Kidney (tissue), 13 donors: ENCODE measurements at regions not wholly inside any gene's neighbourhood (a gene's known extent, or its start where the extent isn't known, plus 50 kb on each side); places are given as distances from the start of the nearest gene placed in this dataset.

Experiments
- DNase-seq, 5 donors: peaks; one replicate each; pipeline ENCODE4 v3.0.0-alpha.2; 2013 to 2020
- FAIRE-seq: peaks from 2 replicates; lab custom pipeline; 2012; peaks lifted over from hg19 to GRCh38; lab: Jason Lieb, UNC
- H3K27ac ChIP-seq, 2 donors: one replicate each; pipeline ENCODE4 v1.7.0; 2013; ENCODE audit warnings: low read depth in 2 of 2, low read length in 2 of 2, inconsistent platforms in 1 of 2
- H3K27me3 ChIP-seq: one replicate; pipeline ENCODE4 v1.7.1; 2013; ENCODE audit warnings: low read length, inconsistent platforms; ENCODE audit not compliant: control insufficient read depth, insufficient read depth
- H3K36me3 ChIP-seq, 3 donors: one replicate each; pipeline versions ENCODE4 v1.7.0 to v1.7.1; 2013; ENCODE audit warnings: low read length in 3 of 3, control low read depth in 1 of 3, inconsistent platforms in 1 of 3; ENCODE audit not compliant: insufficient read depth in 3 of 3, control insufficient read depth in 2 of 3
- H3K4me1 ChIP-seq, 3 donors: one replicate each; pipeline versions ENCODE4 v1.7.0 to v1.7.1; 2013; ENCODE audit warnings: low read length in 3 of 3, inconsistent platforms in 1 of 3, low read depth in 1 of 3; ENCODE audit not compliant: control insufficient read depth in 2 of 3, insufficient read depth in 2 of 3
- H3K4me3 ChIP-seq, 3 donors: one replicate each; pipeline versions ENCODE4 v1.7.0 to v1.8.1; 2013; ENCODE audit warnings: low read length in 3 of 3, control low read depth in 1 of 3, inconsistent platforms in 1 of 3
- H3K9ac ChIP-seq, 3 donors: one replicate each; pipeline versions ENCODE4 v1.7.0 to v1.7.1; 2013; ENCODE audit warnings: low read length in 3 of 3, control low read depth in 1 of 3, inconsistent platforms in 1 of 3
- H3K9me3 ChIP-seq, 3 donors: one replicate each; pipeline versions ENCODE4 v1.7.0 to v1.7.1; 2013; ENCODE audit warnings: low read length in 3 of 3, control low read depth in 1 of 3, inconsistent platforms in 1 of 3; ENCODE audit not compliant: control insufficient read depth in 2 of 3, insufficient read depth in 1 of 3
- CTCF ChIP-seq: IDR thresholded peaks from 3 replicates; pipeline ENCODE4 v1.5.1; 2012; ENCODE audit warnings: mild to moderate bottlenecking, moderate library complexity, borderline replicate concordance; ENCODE audit not compliant: insufficient read depth; ENCODE audit errors: extremely low read depth
- intact Hi-C: fragments of 100-400 bp; cut with DNase I; formaldehyde crosslinking; loops from one replicate; pipeline ENCODE4 v1.11.1; 2022
- donor health status: control.
- donor health status: control.
- donor health status: control.
- donor health status: control.
- donor health status: control.
- donor health status: DM: yes; HTN: yes; CAD: no.
- donor health status: Normal renal cell carcinoma (clear cell type).

DNA sequence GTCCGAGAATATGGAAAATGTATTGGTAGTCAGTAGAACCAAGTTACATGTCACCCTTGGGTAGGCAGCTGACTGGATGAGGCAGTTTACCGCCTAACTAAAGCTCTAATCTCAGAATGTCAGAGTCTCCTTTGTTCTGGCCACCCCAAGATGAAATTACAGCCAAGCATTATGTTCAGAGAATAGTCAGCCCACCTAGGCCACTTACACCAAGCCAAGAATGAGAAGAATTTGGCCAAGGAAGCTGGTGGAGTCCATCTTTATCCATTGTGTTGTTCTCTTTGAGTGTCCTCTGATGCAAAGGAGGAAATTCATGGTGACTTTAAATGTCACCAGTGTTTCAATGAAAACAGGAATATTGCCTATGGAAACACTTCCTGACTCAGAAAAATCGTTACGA, 275.1 kb upstream of the MAP3K1 start:
- Histone ChIP-seq H3K9ac (no peak overlapping the region), H3K36me3 (no peaks in the 10 kb centered on the region), H3K9me3 (no peaks in the 10 kb centered on the region), H3K27me3 (no peaks in the 10 kb centered on the region), H3K4me3 (no peak overlapping the region), H3K27ac (no peak overlapping the region), H3K4me1 (no peaks in the 10 kb centered on the region)
- no peak for FAIRE-seq
- intact Hi-C loops: no loop called here
- TF ChIP-seq CTCF: no peak
- DNase-seq: no peak

GRCh38 chr5:56538580-56538979, 276.8 kb upstream of the MAP3K1 start:
- intact Hi-C loops: no loop called here
- H3K27me3 ChIP-seq: no peaks in the 10 kb centered on the region
- no peaks in the 10 kb centered on the region for H3K9me3 ChIP-seq
- FAIRE-seq: no peak
- H3K27ac ChIP-seq: no peak overlapping the region
- no peak for DNase-seq
- no peak for TF ChIP-seq CTCF
- H3K4me3 ChIP-seq: no peak overlapping the region
- no peaks in the 10 kb centered on the region for H3K36me3 ChIP-seq
- H3K9ac ChIP-seq: no peak overlapping the region
- peaks cover 0 to 8% (median 0%) of the 10 kb centered on the region in 3 donors for H3K4me1 ChIP-seq

- Histone ChIP-seq H3K27ac (no peak overlapping the region), H3K27me3 (no peaks in the 10 kb centered on the region), H3K4me1 (peaks cover 0 to 8% (median 0%) of the 10 kb centered on the region in 3 donors), H3K9ac (no peak overlapping the region), H3K4me3 (no peak overlapping the region), H3K36me3 (no peaks in the 10 kb centered on the region), H3K9me3 (no peaks in the 10 kb centered on the region)
- FAIRE-seq: no peak
- no peak for TF ChIP-seq CTCF
- peak in 1 of 5 donors; percentile 20 for DNase-seq
- intact Hi-C loops: no loop called here
Measured at GRCh38 chr5:56535347-56535746, 280.0 kb upstream of the MAP3K1 start.
